LoVo (cell line): ENCODE measurements at regions not wholly inside any gene's neighbourhood (a gene's known extent, or its start where the extent isn't known, plus 50 kb on each side); places are given as distances from the start of the nearest gene placed in this dataset.
A peak's percentile ranks its signal among the peaks of the same experiment; 100 is the strongest.
"Not testable (repeated sequence)": the region's sequence is repeated elsewhere in the genome, so short reads cannot be mapped to it uniquely, and the experiment has no call there.

Experiments
- DNase-seq: peaks from one replicate; pipeline ENCODE4 v3.0.0-alpha.2; 2016; ENCODE audit warnings: low spot score

DNA sequence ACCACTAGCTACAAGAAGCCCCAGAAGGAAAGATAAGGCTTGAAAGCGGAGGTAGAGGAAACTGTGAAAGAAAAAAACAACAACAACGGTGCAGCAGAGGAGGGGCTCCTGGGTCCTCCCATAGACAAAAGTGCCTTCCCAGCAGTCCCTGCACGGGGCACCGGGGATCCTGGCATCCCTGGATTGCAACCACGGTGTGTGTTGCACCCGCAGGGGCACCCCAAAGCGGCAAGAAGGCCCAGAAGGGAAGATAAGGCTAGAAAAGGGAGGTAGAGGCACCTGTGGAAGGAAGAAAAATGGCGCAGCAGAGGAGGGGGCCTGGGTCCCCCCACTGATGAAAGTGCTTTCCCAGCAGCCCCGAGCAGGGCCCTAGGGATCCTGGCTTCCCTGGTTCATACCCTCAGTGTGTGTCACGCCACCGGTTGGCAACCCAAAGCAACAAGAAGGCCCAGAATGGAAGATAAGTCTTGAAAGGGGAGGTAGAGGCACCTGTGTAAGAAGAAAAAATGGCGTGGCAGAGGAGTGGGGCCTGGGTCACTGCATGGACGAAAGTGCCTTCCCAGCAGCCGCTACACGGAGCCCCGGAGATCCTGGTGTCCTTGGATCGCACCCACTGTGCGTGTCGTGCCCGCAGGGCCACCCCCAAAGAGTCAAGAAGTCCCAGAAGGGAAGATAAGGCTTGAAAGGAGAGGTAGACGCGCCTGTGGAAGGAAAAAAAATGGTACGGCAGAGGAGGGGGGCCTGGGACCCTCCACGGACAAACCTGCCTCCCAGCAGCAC is 281.0 kb downstream of the ALG10 start:
- no peak for DNase-seq

GRCh38 chr12:34304001-34304400 is 281.7 kb downstream of the ALG10 start:
- DNase-seq = no peak

DNA sequence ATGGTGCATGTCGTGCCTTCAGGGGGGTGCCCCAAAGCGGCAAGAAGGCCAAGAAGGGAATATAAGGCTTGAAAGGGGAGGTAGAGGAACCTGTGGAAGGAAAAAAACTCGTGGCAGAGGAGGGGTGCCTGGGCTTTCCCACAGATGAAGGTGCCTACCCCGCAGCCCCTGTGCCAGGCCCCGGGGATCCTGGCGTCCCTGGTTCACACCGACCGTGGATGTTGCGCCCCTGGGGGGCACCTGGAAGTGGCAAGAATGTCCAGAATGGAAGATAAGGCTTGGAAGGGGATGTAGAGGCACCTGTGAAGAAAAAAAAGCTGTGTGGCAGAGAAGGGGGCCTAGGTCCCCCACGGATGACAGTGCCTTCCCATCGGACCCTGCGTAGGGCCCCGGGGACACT is 282.2 kb downstream of the ALG10 start:
- no peak for DNase-seq

- no peak for DNase-seq
These were observed 282.9 kb downstream of the ALG10 start for GRCh38 chr12:34305176-34305575.

GRCh38 chr12:34306133-34306830 is 284.0 kb downstream of the ALG10 start:
- DNase-seq = no peak

- not testable (repeated sequence) for DNase-seq
These were observed 287.8 kb downstream of the ALG10 start for GRCh38 chr12:34309806-34310804.

DNA sequence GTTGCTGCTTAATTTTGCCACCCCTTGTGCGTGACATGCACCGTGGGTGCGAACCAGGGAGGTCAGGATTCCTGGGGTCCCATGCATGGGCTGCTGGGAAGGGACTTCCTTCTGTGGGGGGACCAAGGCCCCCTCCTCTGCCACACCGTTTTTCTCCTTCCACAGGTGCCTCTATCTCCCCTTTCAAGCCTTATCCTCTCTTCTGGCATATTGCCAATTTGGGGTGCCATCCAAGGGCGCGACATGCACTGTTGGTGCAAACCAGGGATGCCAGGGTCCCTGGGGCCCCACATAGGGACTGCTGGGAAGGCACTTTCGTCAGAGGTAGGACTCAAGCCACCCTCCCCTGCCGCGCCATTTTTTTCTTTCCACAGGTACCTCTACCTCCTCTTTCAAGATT is 289.0 kb downstream of the ALG10 start:
- no peak for DNase-seq

DNA sequence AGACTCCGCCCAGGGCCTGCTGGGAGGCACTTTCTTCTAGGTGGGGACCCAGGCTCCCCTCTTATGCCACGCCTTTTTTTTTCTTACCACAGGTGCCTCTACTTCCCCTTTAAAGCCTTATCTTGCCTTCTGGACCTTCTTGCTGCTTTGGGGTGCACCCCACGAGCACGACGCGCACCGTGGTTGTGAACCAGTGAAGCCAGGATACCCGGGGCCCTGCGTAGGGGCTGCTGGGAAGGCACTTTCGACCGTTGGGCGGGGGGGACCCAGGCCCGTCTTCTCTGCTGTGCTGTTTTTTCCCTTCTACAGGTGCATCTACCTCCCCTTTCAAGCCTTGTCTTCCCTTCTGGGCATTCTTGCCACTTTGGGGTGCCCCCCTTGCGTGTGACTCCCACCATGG is 305.4 kb downstream of the ALG10 start:
- DNase-seq = no peak

DNA sequence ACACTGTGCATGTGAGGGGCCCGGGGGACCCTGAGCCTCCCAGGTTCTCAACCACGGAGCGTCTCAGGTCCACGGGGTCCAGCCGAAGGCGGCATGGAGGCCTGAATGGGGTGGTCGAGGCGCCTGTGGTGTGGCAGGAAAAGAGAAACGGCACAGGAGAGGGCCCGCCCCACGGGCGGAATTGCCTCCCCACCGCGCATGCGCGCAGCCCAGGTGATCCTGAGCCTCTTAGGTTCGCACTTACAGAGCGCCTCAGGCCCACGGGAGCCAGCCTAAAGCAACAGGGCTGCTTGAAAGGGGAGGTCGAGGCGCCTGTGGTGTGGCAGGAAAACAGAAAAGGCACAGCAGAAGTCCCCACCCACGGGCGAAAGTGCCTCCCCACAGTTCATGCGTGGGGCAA is 311.0 kb downstream of the ALG10 start:
- no peak for DNase-seq

- DNase-seq = no peak
These were observed 312.2 kb downstream of the ALG10 start for GRCh38 chr12:34334538-34334937.

GRCh38 chr12:34334953-34335743 is 312.9 kb downstream of the ALG10 start:
- no peak for DNase-seq

DNA sequence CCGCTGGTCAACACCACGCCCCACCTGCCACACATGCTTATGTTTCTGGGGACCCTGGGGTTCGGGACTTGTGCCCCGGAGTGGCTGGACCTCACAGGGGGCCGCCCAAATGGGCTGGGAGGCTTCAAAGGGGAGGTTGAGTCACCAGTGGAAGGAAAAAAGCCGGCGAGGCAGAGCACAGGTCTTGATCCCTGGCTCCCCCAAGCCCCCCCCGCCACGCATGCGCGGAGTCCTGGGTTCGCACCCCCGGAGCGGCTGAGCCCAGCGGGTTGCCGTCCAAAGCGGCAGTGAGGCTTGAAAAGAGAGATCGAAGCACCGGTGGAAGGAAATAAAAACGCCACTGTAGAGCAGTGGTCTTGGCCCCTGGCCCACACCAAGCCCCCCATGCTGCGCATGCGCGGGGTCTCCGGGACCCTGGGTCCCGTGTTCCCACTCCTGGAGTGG is 313.5 kb downstream of the ALG10 start:
- DNase-seq = no peak

GRCh38 chr12:34336619-34337465 is 314.5 kb downstream of the ALG10 start:
- DNase-seq = peak; percentile 9

DNA sequence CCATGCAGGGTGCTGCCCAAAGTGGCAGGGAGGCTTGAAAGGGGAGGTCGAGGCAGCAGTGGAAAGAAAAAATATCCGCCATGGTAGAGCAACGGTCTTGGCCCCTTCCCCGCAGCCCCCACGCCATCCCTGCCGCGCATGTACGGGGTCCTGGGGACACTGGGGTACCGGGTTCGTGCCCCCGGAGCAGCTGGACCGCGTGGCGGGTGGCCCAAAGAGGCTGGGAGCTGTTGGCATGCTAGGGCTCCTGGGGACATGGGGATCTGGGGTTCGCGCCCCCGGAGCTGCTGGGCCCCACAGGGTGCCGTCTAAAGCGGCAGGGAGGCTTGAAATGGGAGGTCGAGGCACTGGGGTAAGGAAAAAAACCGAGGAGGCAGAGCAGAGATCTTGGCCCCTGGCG is 316.5 kb downstream of the ALG10 start:
- DNase-seq = no peak

DNA sequence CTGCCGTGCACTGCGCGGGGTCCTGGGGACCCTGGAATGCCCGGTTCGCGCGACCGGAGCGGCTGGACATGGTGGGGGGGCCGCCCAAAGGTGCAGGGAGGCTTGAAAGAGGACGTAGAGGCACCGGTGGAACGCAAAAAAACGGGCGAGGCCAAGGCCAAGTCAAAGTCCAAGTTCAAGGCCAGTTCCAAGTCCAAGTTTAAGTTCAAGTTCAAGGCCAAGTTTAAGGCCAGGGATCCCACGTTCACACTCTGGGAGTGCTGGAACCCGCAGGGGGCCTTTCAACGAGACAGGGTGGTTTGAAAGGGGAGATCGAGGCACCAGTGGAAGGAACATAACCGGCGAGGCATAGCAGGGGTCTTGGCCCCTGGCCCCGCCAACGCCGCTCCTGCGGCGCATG is 317.6 kb downstream of the ALG10 start:
- DNase-seq = no peak

- DNase-seq = no peak
These were observed 318.5 kb downstream of the ALG10 start for GRCh38 chr12:34340534-34341361.

DNA sequence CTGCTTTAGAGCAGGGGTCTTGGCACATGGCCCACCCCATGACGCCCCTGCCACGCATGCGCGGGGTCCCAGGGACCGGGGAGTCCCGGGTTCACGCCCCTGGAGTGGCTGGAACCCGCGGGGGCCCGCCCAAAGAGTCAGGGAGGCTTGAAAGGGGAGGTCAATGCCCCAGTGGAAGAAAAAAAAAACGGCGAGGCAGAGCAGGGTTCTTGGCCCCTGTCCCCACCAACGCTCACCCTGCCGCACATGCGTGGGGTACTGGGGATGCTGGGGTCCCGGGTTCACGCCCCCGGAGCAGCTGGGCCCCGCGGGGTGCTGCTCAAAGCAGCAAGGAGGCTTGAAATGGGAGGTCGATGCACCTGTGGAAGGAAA is 319.1 kb downstream of the ALG10 start:
- no peak for DNase-seq

DNA sequence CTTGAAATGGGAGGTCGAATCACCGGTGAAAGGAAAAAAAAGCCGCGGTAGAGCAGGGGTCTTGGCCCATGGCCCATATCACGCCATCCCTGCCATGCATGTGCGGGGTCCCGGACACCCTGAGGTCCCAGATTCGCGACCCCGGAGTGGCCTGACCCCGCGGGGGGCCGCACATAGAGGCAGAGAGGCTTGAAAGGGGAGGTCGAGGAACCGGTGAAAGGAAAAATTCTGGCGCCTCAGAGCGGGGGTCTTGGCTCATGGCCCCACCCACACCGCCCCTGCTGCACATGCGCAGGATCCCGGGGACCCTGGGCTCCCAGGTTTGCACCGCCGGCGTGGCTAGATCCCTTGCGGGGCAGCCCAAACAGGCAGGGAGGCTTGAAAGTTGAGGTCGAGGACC is 319.8 kb downstream of the ALG10 start:
- DNase-seq = no peak

- no peak for DNase-seq
These were observed 321.0 kb downstream of the ALG10 start for GRCh38 chr12:34343345-34343744.

GRCh38 chr12:34343766-34344165 is 321.5 kb downstream of the ALG10 start:
- DNase-seq = no peak
